Fibroblast of pulmonary artery (primary cell): ENCODE measurements at regions not wholly inside any gene's neighbourhood (a gene's known extent, or its start where the extent isn't known, plus 50 kb on each side); places are given as distances from the start of the nearest gene placed in this dataset.

Experiments
- DNase-seq: peaks from one replicate; pipeline ENCODE4 v3.0.0-alpha.2; 2010; ENCODE audit warnings: low read depth
- H3K4me3 ChIP-seq: replicated peaks from 2 replicates; pipeline ENCODE4 v1.5.1; 2011; ENCODE audit warnings: low read depth, mild to moderate bottlenecking, control low read depth, low read length, moderate library complexity
- TF ChIP-seq, protein P1 (sequence below): IDR thresholded peaks from 2 replicates; pipeline ENCODE4 v1.5.1; 2011; ENCODE audit warnings: mild to moderate bottlenecking, control low read depth, low read length, inconsistent platforms; ENCODE audit errors: missing control alignments

DNA sequence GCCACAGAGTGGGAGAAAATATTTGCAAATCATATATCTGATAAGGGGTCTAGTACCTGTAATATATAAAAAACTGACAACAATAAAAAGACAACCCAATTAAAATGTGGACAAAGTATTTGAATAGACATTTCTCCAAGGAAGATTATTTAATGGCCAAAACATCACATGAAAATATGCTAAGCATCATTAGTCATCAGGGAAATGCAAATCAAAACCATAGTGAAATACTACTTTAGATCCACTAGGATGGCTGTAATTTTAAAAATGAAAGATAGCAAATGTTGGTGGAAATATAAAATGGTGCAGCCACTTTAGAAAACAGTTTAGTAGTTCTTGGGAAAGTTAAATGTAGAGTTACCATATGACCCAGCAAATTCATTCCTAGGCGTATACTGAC, 118.7 kb upstream of the KIF26B start:
- no peak overlapping the region for H3K4me3 ChIP-seq
- TF ChIP-seq, protein P1, sequence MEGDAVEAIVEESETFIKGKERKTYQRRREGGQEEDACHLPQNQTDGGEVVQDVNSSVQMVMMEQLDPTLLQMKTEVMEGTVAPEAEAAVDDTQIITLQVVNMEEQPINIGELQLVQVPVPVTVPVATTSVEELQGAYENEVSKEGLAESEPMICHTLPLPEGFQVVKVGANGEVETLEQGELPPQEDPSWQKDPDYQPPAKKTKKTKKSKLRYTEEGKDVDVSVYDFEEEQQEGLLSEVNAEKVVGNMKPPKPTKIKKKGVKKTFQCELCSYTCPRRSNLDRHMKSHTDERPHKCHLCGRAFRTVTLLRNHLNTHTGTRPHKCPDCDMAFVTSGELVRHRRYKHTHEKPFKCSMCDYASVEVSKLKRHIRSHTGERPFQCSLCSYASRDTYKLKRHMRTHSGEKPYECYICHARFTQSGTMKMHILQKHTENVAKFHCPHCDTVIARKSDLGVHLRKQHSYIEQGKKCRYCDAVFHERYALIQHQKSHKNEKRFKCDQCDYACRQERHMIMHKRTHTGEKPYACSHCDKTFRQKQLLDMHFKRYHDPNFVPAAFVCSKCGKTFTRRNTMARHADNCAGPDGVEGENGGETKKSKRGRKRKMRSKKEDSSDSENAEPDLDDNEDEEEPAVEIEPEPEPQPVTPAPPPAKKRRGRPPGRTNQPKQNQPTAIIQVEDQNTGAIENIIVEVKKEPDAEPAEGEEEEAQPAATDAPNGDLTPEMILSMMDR = no peak
- no peak for DNase-seq

DNA sequence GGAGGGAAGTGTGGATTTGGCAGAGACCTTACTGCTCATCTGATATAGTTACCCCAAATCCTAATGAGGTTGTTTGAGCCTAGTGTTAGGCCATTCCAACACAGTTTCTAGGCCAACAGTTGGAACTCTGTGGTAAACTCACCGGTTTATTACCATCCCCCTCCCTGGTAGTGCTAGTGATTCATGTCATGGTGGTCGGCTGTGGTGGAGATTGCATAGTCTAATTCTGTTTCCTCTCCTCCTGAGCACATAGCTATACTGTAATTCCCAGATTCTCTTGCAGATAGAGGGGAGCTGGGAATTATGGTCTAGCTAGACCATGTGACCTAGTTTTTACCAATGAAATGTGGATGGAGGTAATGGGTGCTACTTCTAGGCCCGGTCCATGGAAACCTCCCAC, 123.7 kb upstream of the KIF26B start:
- TF ChIP-seq, protein P1 = no peak
- DNase-seq = no peak
- no peak overlapping the region for H3K4me3 ChIP-seq

DNA sequence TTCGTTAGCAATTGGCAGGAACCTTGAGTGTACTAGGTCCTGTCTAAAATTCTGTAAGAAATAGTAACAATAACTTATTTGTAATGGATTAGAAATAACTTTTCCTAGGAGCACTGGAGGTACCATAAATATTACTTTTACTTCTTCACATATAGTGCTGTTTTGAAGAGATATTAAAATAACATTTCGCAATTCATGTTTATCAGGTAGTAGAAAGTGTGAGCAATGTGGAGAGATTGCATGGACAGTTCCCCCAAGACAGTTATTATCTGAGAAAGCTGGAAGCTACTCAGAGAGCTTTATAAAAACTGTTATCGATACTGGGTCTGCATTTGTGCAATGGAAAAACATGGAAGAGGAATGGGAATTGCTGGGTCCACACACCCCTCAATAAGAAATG, 128.5 kb upstream of the KIF26B start:
- H3K4me3 ChIP-seq = no peak overlapping the region
- TF ChIP-seq, protein P1 = no peak
- no peak for DNase-seq

DNA sequence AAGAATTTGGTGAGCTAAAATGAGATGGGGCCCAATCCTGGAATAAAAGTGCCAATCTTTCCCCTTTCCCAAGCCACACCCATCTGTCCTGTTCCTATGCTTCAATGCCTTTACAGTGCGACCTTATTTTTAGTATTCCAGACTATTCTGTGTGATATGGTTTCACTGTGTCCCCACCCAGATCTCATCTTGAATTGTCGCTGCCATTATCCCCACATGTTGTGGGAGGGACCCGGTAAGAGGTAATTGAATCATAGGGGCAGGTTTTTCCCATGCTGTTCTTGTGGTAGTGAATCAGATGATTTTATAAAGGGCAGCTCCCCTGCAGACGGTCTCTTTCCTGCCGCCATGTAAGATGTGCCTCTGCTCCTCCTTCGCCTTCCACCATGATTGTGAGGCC, 129.3 kb upstream of the KIF26B start:
- TF ChIP-seq, protein P1 = no peak
- no peak overlapping the region for H3K4me3 ChIP-seq
- DNase-seq = no peak

DNA sequence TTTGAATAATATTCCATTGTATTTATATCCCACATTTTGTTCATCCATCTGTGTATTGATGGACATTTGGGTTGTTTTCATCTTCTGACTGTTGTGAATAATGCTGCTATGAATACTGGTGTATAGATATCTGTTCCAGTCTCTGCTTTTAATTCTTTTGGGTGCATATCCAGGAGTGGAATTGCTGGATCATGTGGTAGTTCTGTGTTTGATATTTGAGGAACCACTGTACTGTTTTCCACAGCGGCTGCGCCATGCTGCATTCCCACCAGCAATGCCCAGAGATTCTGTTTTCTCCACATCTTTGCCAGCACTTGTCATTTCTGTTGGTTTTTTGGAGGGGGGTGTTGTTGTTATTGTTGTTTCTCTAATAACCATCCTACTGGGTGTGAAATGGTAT, 131.6 kb upstream of the KIF26B start:
- DNase-seq = no peak
- TF ChIP-seq, protein P1 = no peak
- no peak overlapping the region for H3K4me3 ChIP-seq

DNA sequence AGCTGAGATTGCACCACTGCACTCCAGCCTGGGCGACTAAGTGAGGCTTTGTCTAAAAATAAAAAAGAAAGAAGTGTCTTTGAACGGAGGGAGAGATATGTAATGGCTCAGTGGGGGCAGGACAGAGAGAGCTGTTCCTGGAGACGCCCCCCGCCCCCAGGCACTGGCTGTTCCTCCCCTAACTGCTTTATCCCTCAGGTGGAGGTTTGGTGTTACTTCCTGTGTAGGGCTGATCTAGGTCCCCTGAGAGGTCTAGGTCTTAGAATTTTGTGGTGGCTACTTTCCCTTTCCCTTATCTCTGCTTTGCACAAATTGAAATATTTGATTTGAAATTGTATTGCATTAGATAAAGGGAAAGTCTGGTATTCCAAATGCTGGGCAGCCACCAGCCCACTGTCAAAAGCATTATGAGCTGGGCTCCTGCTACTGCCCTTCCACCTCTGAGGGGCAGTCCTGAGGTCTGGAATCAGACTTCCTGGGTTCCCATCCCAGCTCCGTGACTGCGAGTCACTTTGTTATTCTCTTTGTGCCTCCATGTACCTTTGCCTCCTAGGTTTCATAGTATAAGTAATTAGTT, 134.8 kb upstream of the KIF26B start:
- H3K4me3 ChIP-seq = no peak overlapping the region
- DNase-seq = no peak
- TF ChIP-seq, protein P1 = no peak

DNA sequence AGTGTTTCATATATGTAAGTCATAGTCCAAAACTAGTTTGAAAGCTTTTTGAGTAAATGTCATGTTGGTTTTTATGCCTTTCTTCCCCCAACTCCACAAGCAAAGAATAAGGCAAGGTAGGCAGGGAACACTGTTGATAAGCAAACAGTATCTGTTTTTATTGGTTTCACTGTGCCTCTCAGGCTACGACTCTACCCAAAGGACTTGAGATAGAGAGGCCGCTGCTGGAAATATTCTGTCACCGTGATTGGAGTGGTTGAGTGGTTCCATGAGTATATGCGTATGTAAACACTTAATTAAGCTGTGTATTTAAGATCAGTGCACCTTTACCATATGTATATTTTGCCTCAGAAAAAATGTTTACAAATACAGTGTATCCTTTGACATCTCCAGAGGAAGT, 138.1 kb upstream of the KIF26B start:
- TF ChIP-seq, protein P1 = no peak
- H3K4me3 ChIP-seq = no peak overlapping the region

More for the DNA sequence above, 138.1 kb upstream of the KIF26B start:
- no peak for DNase-seq
